GM19351 (cell line): ENCODE measurements at regions not wholly inside any gene's neighbourhood (a gene's known extent, or its start where the extent isn't known, plus 50 kb on each side); places are given as distances from the start of the nearest gene placed in this dataset.
"Not testable (repeated sequence)": the region's sequence is repeated elsewhere in the genome, so short reads cannot be mapped to it uniquely, and the experiment has no call there.

Source experiments
- ATAC-seq: cut with Tn5 transposase; IDR thresholded peaks from one replicate; pipeline ENCODE4 v1.9.1; 2021; ENCODE audit warnings: mild to moderate bottlenecking, moderate library complexity; ENCODE audit not compliant: unreplicated experiment

DNA sequence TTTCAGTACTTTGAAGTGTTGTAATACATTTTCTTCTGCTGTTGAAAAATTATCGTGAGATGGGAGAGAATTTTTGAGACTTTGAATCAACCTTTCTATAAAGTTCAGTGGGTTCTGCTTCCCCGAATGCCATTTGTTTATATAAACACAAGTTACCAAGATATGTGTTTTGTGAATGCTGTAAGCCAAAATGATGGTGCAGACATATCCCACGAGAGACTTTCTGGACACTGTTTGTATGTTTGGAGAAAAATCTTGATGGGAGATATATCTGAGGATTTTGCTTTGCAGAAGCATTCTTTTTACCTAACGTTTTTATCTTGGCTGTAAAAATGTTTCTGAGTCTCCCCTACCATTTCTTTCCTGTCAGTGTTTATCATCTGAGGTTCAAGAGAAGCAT is 526.6 kb upstream of the ZNF717 start:
- no peak for ATAC-seq

DNA sequence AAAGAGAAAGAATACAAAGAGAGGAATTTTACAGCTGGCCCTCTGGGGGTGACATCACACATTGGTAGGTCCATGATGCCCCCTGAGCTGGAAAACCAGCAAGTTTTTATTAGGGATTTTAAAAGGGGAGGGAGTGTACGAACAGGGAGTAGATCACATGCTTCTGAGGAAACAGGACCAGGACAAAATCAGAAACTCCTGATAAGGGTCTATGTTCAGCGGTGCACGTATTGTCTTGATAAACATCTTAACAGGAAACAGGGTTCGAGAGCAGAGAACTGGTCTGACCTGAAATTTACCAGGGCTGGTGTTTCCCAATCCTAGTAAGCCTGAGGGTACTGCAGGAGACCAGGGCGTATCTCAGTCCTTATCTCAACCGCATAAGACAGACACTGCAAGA is 530.6 kb upstream of the ZNF717 start:
- ATAC-seq, result not testable (repeated sequence)

DNA sequence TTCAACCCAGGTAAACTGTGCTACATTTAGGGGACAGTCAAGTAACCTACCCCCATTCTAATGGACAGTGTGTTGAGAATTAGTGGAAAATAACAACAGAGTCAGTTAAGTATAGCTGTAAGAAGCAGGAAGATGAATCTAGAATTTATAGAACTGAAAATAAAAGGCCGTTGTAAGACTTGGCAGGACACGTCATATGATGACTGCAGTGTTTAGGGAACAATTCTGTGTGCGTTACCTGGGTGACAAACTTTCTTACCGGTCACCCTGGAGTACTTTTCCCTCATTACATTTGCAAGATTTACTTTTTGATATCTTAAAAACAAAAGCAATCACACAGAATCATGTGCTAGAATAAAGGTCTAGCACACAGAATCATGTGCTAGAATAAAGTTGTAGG is 536.3 kb upstream of the ZNF717 start:
- ATAC-seq, result no peak

DNA sequence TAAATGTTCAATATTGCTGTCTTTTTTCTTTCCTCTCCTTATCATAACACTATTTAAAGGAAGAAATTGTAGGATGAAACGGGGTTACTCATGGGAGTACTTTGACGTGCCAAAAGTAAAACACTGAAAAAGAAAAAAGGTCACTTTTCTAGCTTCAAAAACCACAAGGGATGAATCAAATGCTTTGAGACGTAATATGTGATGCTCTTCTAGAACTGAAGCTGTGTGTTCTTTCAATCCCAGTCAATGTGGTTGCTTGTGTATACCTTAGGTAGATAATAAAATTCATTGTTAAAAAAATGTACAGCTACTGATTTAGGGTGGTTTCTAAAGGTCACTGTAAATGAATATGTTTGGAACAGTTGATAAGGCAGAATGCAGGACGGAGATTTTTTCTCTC is 538.8 kb upstream of the ZNF717 start:
- no peak for ATAC-seq

DNA sequence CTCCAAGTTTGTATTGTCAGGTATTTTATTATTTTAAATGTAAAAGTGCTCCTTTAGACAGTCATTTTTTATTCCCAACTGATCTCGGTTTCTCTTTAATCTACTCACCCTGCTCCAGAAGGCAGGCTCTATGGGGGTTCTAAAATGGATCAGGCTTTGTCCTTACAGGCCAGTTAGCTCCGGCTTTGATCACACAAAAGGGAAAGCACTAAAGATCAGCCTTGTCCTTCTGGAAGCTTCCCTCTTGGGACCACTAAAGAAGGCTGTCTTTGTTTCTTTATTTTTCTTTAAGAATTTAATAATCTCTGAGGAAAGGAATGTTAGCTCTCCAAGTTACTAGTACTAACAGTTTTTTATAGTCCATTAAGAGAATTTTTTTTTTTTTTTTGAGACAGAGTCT is 560.5 kb upstream of the ZNF717 start:
- ATAC-seq, result no peak

DNA sequence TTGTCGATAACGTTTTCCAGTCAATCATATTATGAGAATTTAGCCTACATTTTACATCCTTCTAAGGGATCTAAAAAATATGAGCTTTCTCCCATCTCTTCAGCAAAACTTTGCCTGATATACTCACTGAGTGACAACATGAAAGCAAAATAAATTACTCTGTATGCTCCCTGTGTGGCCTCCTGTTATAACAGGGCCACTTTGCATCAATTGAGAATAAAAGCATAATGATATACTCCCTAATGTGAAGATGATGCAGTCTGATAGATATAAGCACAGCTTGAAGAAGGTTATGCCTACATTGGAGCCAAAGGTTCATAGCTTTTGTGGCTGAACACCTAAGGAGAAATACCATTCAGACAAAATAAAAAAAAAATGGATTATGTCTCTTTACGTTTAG is 561.3 kb upstream of the ZNF717 start:
- no peak for ATAC-seq

DNA sequence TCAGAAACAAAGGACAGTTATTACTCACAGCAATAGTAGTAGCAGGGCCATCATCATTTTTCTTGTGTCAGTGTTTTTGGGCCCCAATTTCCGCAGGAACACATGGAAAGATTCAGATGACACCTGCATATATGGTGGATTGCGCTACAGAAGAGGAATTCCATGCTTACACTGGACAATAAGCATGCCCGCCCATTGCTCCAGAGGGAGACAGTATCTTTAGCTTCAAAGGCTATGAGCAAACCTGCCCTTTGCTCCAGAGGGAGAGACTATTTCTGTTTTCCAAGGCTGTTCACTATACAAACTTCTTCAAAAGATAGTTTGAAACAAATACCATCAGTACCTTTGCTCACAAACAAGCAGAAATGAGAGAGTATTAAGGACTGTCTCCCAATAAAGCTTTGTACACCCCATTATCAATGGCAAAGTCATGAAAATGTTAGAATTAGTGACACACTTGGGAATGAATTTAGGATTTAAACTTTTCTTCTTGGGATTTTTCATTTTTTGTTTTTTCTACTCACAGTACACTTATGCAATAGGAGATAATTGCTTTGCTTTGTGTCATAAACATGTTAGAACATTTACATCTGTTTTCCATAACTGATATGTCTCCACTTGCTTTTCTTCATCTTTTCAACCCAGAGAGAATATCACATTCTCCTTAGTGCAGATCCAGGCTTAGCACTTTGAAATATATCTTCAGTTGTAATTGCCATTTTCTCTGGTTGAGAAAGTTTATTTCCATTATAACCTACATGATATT is 564.5 kb upstream of the ZNF717 start:
- no peak for ATAC-seq

DNA sequence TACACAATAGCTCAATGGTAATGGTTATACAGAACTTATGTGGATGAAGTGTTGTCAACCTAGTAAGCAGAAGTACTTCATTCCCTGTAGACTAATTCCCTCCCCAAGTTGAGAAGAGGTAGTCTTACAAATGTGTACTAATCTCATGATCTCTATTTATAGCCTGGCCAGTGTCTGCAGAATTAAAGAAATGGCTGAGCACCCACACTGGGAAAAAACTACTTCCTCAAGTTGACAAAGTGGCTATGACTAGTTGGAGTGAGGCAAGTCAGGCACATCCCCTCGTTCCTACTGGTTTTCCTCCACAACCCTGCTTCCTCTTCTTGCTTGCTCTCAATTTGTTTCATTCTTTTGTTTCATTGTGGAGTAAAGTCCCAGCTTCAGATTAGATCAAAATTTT is 566.7 kb upstream of the ZNF717 start:
- no peak for ATAC-seq

DNA sequence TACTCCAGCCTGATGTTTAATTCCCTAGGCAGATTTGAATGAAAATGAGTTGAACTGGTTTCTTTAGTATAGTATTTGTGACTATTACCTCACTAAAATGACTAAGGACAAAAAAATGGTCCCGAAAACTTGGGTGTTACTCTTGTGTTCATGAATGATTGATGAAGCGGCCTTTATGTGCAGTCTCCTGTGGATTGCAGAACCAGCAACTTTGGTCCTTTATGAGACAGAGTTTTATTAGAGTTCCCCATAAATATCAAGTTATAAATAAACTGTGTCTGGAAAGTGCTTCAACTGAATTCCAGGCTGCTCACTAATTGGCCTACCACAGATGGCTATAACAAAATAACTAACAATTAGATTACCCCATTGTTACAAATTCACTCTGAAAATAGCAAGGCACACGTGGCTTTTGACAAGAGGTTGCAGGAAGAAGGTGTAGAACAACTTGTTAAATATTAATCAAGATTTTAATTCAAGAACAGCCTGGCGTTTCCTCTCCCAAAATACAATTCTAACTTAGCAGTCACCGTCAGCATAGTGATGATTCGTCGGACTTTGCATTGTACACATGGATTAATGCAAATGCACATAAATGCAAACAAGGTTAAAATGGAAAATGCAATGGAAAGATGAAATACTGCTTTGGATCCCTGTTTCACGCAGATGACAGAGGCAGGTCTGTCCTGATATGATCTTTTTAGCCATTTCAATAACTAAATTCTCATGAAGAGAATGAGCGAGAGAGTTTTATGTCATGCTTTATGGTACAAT is 567.3 kb upstream of the ZNF717 start:
- ATAC-seq, result no peak

DNA sequence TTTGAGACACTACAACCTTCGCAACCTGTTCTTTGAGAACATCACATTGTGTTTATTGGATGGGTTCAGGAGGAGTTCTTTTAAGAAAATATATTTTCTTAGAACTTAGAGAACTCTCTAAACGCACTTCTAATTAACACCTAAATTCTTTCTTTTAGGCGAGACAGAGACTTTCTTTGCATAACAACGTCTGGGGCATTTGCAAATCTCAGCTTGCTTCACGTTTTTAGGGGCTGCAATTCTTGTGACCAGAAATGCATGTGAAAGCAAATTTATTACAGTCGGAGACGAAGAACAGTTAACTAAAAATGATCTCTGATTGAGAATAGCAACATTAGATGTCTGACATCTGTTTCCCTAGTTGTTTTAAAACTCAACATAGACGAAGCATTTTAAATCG is 568.3 kb upstream of the ZNF717 start:
- no peak for ATAC-seq

DNA sequence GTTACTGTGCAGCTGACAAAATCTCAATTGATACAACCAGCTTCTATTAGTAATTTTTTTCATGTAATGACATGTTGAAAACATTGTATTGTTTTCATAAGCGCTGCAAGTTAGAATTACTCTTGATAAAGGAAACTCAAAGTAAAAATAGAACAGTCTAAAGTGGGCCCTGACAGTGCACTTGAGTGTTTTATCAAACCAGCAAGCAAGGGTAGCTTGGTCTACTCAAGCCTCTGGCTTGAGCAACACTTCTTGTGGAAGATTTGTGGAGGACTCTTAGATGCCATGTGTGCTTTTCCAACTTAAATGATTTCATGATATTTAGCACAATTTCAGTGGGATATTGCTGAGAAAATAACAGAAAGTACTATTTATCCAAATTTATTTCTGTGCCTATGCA is 575.7 kb upstream of the ZNF717 start:
- ATAC-seq, result no peak

DNA sequence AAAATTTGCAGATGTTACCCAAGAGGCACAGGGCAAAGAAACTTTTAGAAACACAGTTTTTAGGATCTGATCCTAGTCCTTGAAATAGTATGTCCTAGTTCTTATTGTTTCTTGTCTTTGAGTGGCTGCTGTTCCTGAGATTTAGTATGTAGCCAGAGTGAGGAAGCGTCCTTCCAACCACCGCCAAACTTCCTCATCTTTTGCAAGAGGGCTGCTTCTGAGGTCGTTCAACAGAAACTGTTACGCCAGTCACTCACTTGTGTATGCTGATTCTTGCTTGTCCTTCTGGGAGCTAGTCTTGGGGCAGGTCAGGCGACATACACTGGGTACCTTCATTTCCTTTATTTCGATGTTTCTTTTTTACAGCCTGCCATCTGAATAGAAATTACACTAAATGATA is 577.3 kb upstream of the ZNF717 start:
- ATAC-seq, result no peak

DNA sequence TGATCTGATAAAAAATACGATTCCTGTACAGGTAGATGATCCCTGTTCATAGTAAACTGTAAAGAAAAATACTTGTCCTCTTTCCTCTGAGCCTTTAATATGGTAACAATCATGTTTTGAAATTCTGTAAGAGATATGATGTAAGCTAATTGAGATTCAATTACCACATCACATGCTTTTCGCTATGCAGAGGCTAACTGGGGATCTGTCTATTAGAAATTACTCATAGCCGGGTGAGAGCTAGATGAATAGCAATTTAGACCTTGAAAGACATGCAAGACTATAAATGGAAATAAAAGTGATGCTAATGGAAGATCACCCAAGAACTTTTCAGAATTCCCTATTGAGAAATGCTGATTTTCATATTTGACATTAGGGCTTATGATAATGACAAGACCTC is 579.9 kb upstream of the ZNF717 start:
- ATAC-seq, result no peak

DNA sequence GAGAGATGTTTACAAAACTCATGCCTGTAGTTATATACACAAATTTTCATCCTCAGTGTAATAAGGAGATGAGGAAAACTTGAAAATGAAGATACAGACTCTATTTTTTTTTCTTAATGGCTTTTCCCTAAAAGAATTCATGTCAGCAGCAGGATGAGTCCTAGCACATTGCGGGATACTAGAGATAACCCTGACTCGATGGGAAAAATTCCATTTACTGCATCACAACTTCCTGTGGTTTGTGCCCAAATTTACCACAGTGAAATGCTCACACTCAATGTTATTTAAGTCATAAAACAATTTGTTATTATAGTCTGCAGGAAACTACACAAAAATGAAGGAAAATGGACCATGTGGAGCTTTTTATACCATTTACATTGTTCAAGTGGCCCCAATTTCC is 581.9 kb upstream of the ZNF717 start:
- no peak for ATAC-seq

DNA sequence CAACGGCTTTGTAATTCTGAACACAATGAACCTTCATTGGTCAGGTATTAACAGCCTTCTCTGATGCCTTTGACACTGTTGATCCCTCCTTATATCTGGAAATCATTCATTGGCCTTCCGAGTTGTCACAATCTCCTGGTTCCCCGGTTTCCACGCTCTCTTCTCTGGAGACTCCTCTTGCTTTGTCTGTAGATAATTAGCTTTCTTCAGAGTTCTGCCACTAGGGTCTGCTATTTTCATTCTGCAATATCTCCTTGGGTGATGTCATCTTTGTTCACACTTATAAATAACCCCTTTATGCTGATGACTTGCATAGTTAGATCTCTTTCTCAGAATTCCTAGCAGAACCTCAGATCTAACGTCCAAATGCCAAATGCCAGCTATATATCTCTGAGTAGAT is 583.8 kb upstream of the ZNF717 start:
- ATAC-seq, result no peak

DNA sequence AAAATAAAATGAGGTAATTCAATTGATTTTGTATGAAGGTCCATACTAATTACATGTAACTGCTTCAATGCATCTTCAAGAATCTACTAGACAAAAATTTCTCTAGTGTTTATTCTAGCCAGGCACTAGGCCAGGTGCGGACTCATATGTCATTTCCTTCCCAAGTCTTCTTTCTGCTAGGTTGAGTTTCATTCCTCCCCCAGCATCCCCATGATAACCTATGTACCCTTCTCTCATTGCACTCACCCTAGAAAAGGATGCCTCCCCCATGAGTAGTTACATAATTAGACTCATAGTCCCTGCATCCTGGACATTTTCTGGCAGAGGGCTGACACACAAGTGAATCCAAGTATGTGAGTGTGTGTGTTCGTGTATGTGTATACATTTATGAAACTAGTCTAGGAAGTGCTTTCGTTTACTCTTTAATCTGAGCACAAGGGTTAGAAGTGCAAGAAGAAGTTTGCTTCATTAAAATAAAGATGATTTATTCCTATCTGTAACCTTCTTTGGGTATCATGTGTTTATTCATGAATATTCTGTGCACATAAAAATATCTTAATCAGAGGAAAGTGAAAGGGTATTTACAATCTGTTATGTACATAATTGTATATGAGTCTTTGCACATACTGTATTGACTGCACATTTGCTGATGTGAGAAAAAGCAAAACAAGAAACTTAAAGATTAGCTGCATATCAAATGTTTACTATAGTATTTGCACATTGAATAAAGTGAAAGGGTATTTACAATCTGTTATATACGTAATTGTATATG is 585.6 kb upstream of the ZNF717 start:
- no peak for ATAC-seq

DNA sequence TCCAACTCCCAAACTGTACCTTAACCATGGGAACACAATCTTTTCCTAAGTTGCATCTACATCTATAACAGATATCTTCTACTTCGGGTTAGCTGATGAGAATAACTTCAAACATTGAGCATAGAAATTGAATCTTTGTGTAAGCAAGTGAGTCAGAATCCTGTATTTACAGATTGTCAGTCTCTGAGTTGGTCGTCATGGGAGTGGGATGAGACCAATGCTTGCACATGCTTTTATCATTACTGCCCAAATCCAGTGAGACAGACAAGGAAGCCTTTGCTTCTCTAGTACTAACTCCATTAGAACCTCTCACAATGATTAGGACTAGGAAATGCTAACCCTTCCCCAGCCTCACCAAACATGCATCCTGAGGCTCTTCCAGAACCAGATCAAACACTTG is 587.1 kb upstream of the ZNF717 start:
- ATAC-seq, result no peak

DNA sequence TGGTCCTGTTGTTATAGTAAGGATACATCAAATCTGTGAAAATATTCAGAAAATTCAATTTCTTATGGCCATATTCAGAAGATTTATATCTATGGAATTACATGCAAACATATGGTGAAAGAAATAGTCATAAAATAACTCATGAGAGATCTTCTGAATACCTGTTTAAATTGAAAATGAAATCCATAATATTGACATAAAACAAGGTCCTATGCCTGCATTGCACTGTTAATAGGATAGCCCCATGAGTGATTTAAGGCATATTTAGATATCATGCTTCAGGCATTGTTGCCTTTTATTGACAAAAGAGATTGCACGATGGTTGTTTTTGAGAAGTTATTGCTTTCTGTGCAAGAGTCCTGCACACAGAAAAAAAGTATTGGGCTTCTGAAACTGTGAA is 591.7 kb upstream of the ZNF717 start:
- ATAC-seq, result no peak

DNA sequence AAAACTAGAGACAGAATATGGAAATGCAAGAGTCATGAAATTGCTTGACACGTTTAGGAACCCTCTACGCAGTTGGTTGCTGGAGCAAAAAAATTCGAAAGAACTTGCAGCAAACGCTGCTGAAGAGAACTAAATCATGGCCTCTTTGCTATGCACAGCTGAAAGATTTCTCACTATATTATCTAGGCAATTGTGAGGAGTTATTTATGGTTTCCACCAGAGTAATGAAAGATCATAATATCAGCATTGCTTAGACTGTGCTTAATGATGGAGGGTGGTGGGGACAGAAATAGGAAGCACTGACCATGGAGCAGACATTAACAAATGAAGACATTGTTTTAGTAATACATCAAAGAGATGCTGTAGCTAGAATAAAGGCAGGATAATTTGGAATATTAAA is 593.4 kb upstream of the ZNF717 start:
- ATAC-seq, result no peak

DNA sequence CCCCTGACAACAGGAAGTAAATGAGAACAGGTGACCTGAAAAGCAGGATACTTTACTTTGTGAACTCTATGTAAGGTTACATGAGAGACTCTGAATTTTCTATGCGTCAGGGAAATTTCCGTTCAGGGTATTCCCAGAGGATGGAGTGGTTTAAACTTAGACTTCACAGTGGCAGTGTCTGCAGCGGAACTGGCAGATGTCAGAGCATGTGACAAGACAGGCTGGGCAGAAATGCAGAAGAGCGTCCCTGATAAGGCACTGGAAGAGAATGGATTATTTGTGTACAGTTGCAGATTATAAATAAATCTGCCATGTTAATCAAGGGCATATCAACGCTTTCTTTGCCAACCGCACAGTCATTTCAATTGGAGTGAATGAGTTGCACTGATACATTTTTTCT is 598.4 kb upstream of the ZNF717 start:
- ATAC-seq, result no peak

DNA sequence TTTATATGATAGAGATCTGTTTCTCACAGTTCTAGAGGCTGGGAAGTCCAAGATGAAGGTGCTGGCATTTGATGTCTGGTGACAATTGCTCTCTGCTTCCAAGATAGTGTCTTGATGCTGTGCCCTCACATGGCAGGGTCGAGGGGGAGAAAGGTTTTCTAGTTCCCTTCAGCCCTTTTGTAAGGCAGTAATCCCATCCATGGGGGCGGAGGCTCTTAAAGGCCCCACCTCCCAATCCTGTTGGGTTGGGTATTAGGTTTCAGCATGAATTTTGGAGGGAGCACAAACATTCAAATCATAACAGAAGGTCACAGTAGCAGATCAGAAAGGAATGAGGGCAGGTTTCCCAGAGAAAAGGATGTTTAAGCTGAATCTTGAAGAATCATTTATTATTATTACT is 601.7 kb upstream of the ZNF717 start:
- ATAC-seq, result no peak

DNA sequence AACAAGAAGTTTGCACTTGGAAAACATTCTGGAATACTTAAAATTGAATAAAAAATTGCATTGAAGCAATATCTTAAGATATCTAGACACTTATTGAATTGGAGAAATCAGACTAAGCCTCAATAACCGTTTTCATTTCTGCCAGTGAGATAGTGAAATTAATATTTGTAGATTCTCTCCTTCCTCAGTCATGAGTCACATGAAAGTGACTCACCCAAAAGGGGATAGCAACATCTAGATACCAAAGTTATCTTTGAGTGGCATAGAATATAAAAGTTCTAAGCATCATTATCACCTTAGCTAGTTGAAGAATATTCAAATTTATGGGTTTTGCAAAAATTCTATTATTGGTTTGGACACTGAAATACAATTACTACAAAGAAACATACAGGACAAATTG is 614.8 kb upstream of the ZNF717 start:
- no peak for ATAC-seq
